Vagina (tissue), 2 donors: ENCODE measurements at regions not wholly inside any gene's neighbourhood (a gene's known extent, or its start where the extent isn't known, plus 50 kb on each side); places are given as distances from the start of the nearest gene placed in this dataset.

Experiments
- DNase-seq, 2 donors: peaks; one replicate each; pipeline ENCODE4 v3.0.0-alpha.2; 2017; ENCODE audit errors: extremely low spot score in 2 of 2
- H3K27ac ChIP-seq: fragments of 200-600 bp; sonication (generic); one replicate; pipeline ENCODE4 v1.5.1; 2019
- H3K27me3 ChIP-seq: fragments of 200-600 bp; sonication (generic); one replicate; pipeline ENCODE4 v1.5.1; 2019
- H3K36me3 ChIP-seq, 2 donors: fragments of 200-600 bp; sonication (generic); one replicate each; pipeline ENCODE4 v1.5.1; 2017 to 2019
- H3K4me1 ChIP-seq: fragments of 200-600 bp; sonication (generic); one replicate; pipeline ENCODE4 v1.5.1; 2019
- H3K4me3 ChIP-seq, 2 donors: fragments of 200-600 bp; sonication (generic); 1 replicate in 1 of 2; 2 replicates in 1 of 2; pipeline ENCODE4 v1.5.1; 2016 to 2019
- H3K9me3 ChIP-seq: fragments of 200-600 bp; sonication (generic); one replicate; pipeline ENCODE4 v1.5.1; 2019
- CTCF ChIP-seq, 3 experiments: fragments of 450-650 bp in 2 of 3; fragments of 200-600 bp in 1 of 3; sonication (generic) in 1 of 3; IDR thresholded peaks; one replicate each; pipeline ENCODE4 v1.5.1; 2017 to 2019; ENCODE audit warnings: antibody characterized with exemption in 3 of 3, mild to moderate bottlenecking in 2 of 3, moderate library complexity in 2 of 3
- POLR2A ChIP-seq, 2 donors: fragments of 450-650 bp; IDR thresholded peaks; one replicate each; pipeline ENCODE4 v1.6.1; 2017; ENCODE audit warnings: antibody characterized with exemption in 2 of 2, mild to moderate bottlenecking in 2 of 2, moderate library complexity in 2 of 2
- POLR2AphosphoS5 ChIP-seq, 2 donors: sonication (generic); formaldehyde crosslinking; IDR thresholded peaks; one replicate each; pipeline ENCODE4 v1.9.0; 2017; ENCODE audit warnings: antibody characterized with exemption in 2 of 2, mild to moderate bottlenecking in 2 of 2, low read depth in 1 of 2; ENCODE audit not compliant: insufficient read depth in 1 of 2
- intact Hi-C: fragments of 100-400 bp; cut with DNase I; formaldehyde crosslinking; loops from one replicate; pipeline ENCODE4 v1.15.1; 2023

GRCh38 chr6:114651611-114652010, 308.8 kb upstream of the HS3ST5 start:
- Histone ChIP-seq H3K4me1 (no peaks in the 10 kb centered on the region), H3K27ac (no peak overlapping the region), H3K36me3 (no peaks in the 10 kb centered on the region), H3K27me3 (no peaks in the 10 kb centered on the region), H3K9me3 (no peaks in the 10 kb centered on the region), H3K4me3 (no peak overlapping the region)
- no peak for DNase-seq
- no peak for TF ChIP-seq POLR2A (IDR thresholded peaks at IDR 0.05)
- no peak for TF ChIP-seq CTCF (IDR thresholded peaks at IDR 0.05)
- no peak for TF ChIP-seq POLR2AphosphoS5 (IDR thresholded peaks at IDR 0.05; ENCODE audit: insufficient read depth in 1 of 2, low read depth in 1 of 2)
- intact Hi-C loops, result no loop called here

DNA sequence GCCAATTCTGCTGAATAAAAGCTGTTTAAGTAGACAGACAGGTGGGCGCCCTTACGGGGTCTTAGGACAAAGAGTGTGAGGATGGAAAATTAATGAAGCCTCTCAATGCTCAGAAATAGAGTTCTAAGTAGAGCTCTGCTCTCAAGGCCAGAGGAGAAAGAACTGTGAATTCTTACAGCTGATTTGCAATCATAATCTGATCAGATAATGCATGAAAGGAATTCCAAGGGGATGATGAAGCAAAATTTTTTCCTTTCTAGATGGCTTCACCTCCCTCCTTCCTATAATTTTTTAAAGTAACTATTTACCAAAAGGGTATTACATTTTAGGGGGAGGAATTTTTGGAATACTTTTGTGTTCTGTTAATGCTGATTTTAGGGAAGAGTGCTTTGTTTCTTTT, 308.1 kb upstream of the HS3ST5 start:
- Histone ChIP-seq H3K9me3 (no peaks in the 10 kb centered on the region), H3K4me1 (no peaks in the 10 kb centered on the region), H3K4me3 (no peak overlapping the region), H3K36me3 (no peaks in the 10 kb centered on the region), H3K27ac (no peak overlapping the region), H3K27me3 (no peaks in the 10 kb centered on the region)
- TF ChIP-seq CTCF (IDR thresholded peaks at IDR 0.05), result no peak
- intact Hi-C loops, result no loop called here
- no peak for DNase-seq

GRCh38 chr6:114649298-114649697, 306.5 kb upstream of the HS3ST5 start:
- no peak overlapping the region for H3K4me3 ChIP-seq
- intact Hi-C loops, result no loop called here
- H3K36me3 ChIP-seq, result no peaks in the 10 kb centered on the region
- no peak for DNase-seq
- no peak overlapping the region for H3K27ac ChIP-seq
- TF ChIP-seq POLR2A (IDR thresholded peaks at IDR 0.05) (no peak), POLR2AphosphoS5 (IDR thresholded peaks at IDR 0.05; ENCODE audit: insufficient read depth in 1 of 2, low read depth in 1 of 2) (no peak), CTCF (IDR thresholded peaks at IDR 0.05) (no peak)
- H3K27me3 ChIP-seq, result no peaks in the 10 kb centered on the region
- H3K9me3 ChIP-seq, result no peaks in the 10 kb centered on the region
- H3K4me1 ChIP-seq, result no peaks in the 10 kb centered on the region

DNA sequence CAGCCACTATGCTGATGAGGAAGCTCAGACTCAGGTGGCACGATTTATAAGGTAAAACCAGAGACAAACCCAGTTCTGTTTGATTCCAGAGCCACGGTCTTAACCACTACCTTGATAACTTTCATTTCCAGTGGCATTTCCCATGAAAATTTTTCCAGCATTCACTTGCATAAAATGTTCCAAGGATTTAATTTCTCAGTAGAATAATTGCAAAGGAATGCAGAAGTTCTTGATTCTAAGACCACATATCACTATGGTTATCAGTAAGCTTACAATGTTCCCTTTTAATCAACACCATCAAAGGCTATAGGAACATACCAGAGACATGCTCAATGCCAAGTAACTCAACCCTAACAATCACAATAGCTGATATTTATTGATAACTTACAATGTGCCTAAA, 306.0 kb upstream of the HS3ST5 start:
- Histone ChIP-seq H3K27ac (no peak overlapping the region), H3K36me3 (no peaks in the 10 kb centered on the region), H3K27me3 (no peaks in the 10 kb centered on the region), H3K9me3 (no peaks in the 10 kb centered on the region), H3K4me3 (no peak overlapping the region), H3K4me1 (no peaks in the 10 kb centered on the region)
- TF ChIP-seq CTCF (IDR thresholded peaks at IDR 0.05) (no peak), POLR2AphosphoS5 (IDR thresholded peaks at IDR 0.05; ENCODE audit: insufficient read depth in 1 of 2, low read depth in 1 of 2) (no peak), POLR2A (IDR thresholded peaks at IDR 0.05) (no peak)
- no peak for DNase-seq
- intact Hi-C loops, result no loop called here

- intact Hi-C loops, result no loop called here
- Histone ChIP-seq H3K27ac (no peak overlapping the region), H3K36me3 (no peaks in the 10 kb centered on the region), H3K4me1 (no peaks in the 10 kb centered on the region), H3K4me3 (no peak overlapping the region), H3K27me3 (no peaks in the 10 kb centered on the region), H3K9me3 (no peaks in the 10 kb centered on the region)
- DNase-seq, result no peak
- TF ChIP-seq POLR2AphosphoS5 (IDR thresholded peaks at IDR 0.05; ENCODE audit: insufficient read depth in 1 of 2, low read depth in 1 of 2) (no peak), CTCF (IDR thresholded peaks at IDR 0.05) (no peak), POLR2A (IDR thresholded peaks at IDR 0.05) (no peak)
These were observed 295.5 kb upstream of the HS3ST5 start for GRCh38 chr6:114638341-114638740.
